Stimulated activated CD4-positive, alpha-beta T cell treated with anti-CD3 and anti-CD28 coated beads, Interleukin-1b, Interleukin-23, amount 100 ng/mL, for 24 hours (primary cell): ENCODE measurements at regions not wholly inside any gene's neighbourhood (a gene's known extent, or its start where the extent isn't known, plus 50 kb on each side); places are given as distances from the start of the nearest gene placed in this dataset.
"Not testable (repeated sequence)": the region's sequence is repeated elsewhere in the genome, so short reads cannot be mapped to it uniquely, and the experiment has no call there.

ENCODE experiments used
- DNase-seq, 4 experiments: peaks; one replicate each; pipeline ENCODE4 v3.0.0-alpha.2; 2020; ENCODE audit warnings: low read depth in 4 of 4, low spot score in 1 of 4

GRCh38 chr1:192862271-192862670 is 53.4 kb downstream of the RGS2 start:
- no peak for DNase-seq

GRCh38 chr1:192866241-192866868 is 57.5 kb downstream of the RGS2 start:
- no peak for DNase-seq

GRCh38 chr1:192867180-192867579 is 58.3 kb downstream of the RGS2 start:
- no peak for DNase-seq

GRCh38 chr1:192869308-192869940 is 60.6 kb downstream of the RGS2 start:
- no peak for DNase-seq

- DNase-seq, result no peak
These were observed 63.2 kb downstream of the RGS2 start for GRCh38 chr1:192872010-192872409.

GRCh38 chr1:192873836-192874235 is 65.0 kb downstream of the RGS2 start:
- DNase-seq, result no peak

- no peak for DNase-seq
These were observed 67.8 kb downstream of the RGS2 start for GRCh38 chr1:192876633-192877032.

- no peak for DNase-seq
These were observed 68.5 kb downstream of the RGS2 start for GRCh38 chr1:192877283-192877886.

GRCh38 chr1:192878249-192878648 is 69.4 kb downstream of the RGS2 start:
- no peak for DNase-seq

GRCh38 chr1:192879406-192879805 is 70.6 kb downstream of the RGS2 start:
- DNase-seq, result no peak

GRCh38 chr1:192880231-192880630 is 71.4 kb downstream of the RGS2 start:
- no peak for DNase-seq

- DNase-seq, result no peak
These were observed 75.4 kb downstream of the RGS2 start for GRCh38 chr1:192884241-192884640.

GRCh38 chr1:192885387-192885786 is 76.5 kb downstream of the RGS2 start:
- DNase-seq, result not testable (repeated sequence)

GRCh38 chr1:192887426-192887825 is 78.6 kb downstream of the RGS2 start:
- no peak for DNase-seq

- DNase-seq, result no peak
These were observed 79.7 kb downstream of the RGS2 start for GRCh38 chr1:192888574-192888973.

- DNase-seq, result no peak
These were observed 80.2 kb downstream of the RGS2 start for GRCh38 chr1:192889082-192889481.

- no peak for DNase-seq
These were observed 81.3 kb downstream of the RGS2 start for GRCh38 chr1:192890134-192890533.

- DNase-seq, result no peak
These were observed 84.1 kb downstream of the RGS2 start for GRCh38 chr1:192892934-192893333.

- not testable (repeated sequence) for DNase-seq
These were observed 86.6 kb downstream of the RGS2 start for GRCh38 chr1:192895487-192895886.

GRCh38 chr1:192896376-192896775 is 87.5 kb downstream of the RGS2 start:
- no peak for DNase-seq

GRCh38 chr1:192901500-192901899 is 92.7 kb downstream of the RGS2 start:
- DNase-seq, result no peak

GRCh38 chr1:192903142-192903541 is 94.3 kb downstream of the RGS2 start:
- DNase-seq, result no peak
